T1000 (cell line): ENCODE measurements at regions not wholly inside any gene's neighbourhood (a gene's known extent, or its start where the extent isn't known, plus 50 kb on each side); places are given as distances from the start of the nearest gene placed in this dataset.
"Not testable (repeated sequence)": the region's sequence is repeated elsewhere in the genome, so short reads cannot be mapped to it uniquely, and the experiment has no call there.

Experiments
- DNase-seq: peaks from one replicate; lab custom pipeline; 2025; ENCODE audit warnings: mixed read lengths; lab: John Stamatoyannopoulos, UW

GRCh38 chr15:61339516-61339915 is 110.4 kb upstream of the RORA start:
- no peak for DNase-seq

GRCh38 chr15:61337541-61337940 is 108.4 kb upstream of the RORA start:
- no peak for DNase-seq

GRCh38 chr15:61336026-61336638 is 107.0 kb upstream of the RORA start:
- no peak for DNase-seq

- not testable (repeated sequence) for DNase-seq
These were observed 105.6 kb upstream of the RORA start for GRCh38 chr15:61334714-61335113.

- DNase-seq: no peak
These were observed 101.9 kb upstream of the RORA start for GRCh38 chr15:61331019-61331418.

- DNase-seq: no peak
These were observed 98.0 kb upstream of the RORA start for GRCh38 chr15:61327019-61327631.

GRCh38 chr15:61319892-61320291 is 90.8 kb upstream of the RORA start:
- no peak for DNase-seq

GRCh38 chr15:61318802-61319525 is 89.9 kb upstream of the RORA start:
- no peak for DNase-seq

- DNase-seq: no peak
These were observed 89.2 kb upstream of the RORA start for GRCh38 chr15:61318301-61318700.

- no peak for DNase-seq
These were observed 86.4 kb upstream of the RORA start for GRCh38 chr15:61315471-61315870.

GRCh38 chr15:61314427-61314826 is 85.3 kb upstream of the RORA start:
- DNase-seq: no peak

GRCh38 chr15:61309617-61310016 is 80.5 kb upstream of the RORA start:
- no peak for DNase-seq

- no peak for DNase-seq
These were observed 80.0 kb upstream of the RORA start for GRCh38 chr15:61309031-61309511.

- no peak for DNase-seq
These were observed 79.3 kb upstream of the RORA start for GRCh38 chr15:61308437-61308836.

- DNase-seq: no peak
These were observed 78.4 kb upstream of the RORA start for GRCh38 chr15:61307474-61307873.

GRCh38 chr15:61301701-61302100 is 72.6 kb upstream of the RORA start:
- DNase-seq: no peak

GRCh38 chr15:61299075-61299763 is 70.1 kb upstream of the RORA start:
- DNase-seq: no peak

GRCh38 chr15:61295239-61295638 is 66.1 kb upstream of the RORA start:
- DNase-seq: no peak

GRCh38 chr15:61282661-61283060 is 53.6 kb upstream of the RORA start:
- DNase-seq: no peak

GRCh38 chr15:61281328-61281727 is 52.2 kb upstream of the RORA start:
- no peak for DNase-seq
